Esophagus squamous epithelium (tissue), 5 donors: ENCODE measurements at regions not wholly inside any gene's neighbourhood (a gene's known extent, or its start where the extent isn't known, plus 50 kb on each side); places are given as distances from the start of the nearest gene placed in this dataset.
A peak's percentile ranks its signal among the peaks of the same experiment; 100 is the strongest.
"Not testable (repeated sequence)": the region's sequence is repeated elsewhere in the genome, so short reads cannot be mapped to it uniquely, and the experiment has no call there.

ENCODE experiments used
- DNase-seq: peaks from one replicate; lab custom pipeline; 2025; lab: John Stamatoyannopoulos, UW
- H3K27ac ChIP-seq, 4 donors: fragments of 200-600 bp; sonication (generic); one replicate each; pipeline ENCODE4 v1.5.1; 2016 to 2019; ENCODE audit warnings: mild to moderate bottlenecking in 1 of 4
- H3K27me3 ChIP-seq, 4 donors: fragments of 200-600 bp; sonication (generic); 1 replicate in 3 of 4; 2 replicates in 1 of 4; pipeline versions ENCODE4 v1.5.1 to v1.6.0; 2017 to 2021; ENCODE audit warnings: antibody characterized with exemption in 1 of 4
- H3K36me3 ChIP-seq, 3 donors: fragments of 200-600 bp; sonication (generic); one replicate each; pipeline ENCODE4 v1.5.1; 2016 to 2019
- H3K4me1 ChIP-seq, 3 donors: fragments of 200-600 bp; sonication (generic); one replicate each; pipeline ENCODE4 v1.5.1; 2017 to 2019
- H3K4me3 ChIP-seq, 4 donors: fragments of 200-600 bp; sonication (generic); 1 replicate in 3 of 4; 2 replicates in 1 of 4; pipeline ENCODE4 v1.5.1; 2016 to 2019; ENCODE audit warnings: mild to moderate bottlenecking in 2 of 4, moderate library complexity in 1 of 4
- H3K9me3 ChIP-seq, 3 donors: fragments of 200-600 bp; sonication (generic); one replicate each; pipeline ENCODE4 v1.5.1; 2016 to 2019
- POLR2A ChIP-seq, 4 donors: fragments of 450-650 bp; IDR thresholded peaks; one replicate each; pipeline ENCODE4 v1.6.1; 2017; ENCODE audit warnings: antibody characterized with exemption in 4 of 4, mild to moderate bottlenecking in 4 of 4, moderate library complexity in 3 of 4
- WGBS, 2 donors: methylation state at CpG; one replicate each; pipeline ENCODE4 v1.1.5; 2018; 5-methylcytosine and 5-hydroxymethylcytosine counted together
- intact Hi-C: fragments of 100-400 bp; cut with DNase I; formaldehyde crosslinking; loops from one replicate; pipeline ENCODE4 v1.15.0; 2022
- TF ChIP-seq, protein P1 (sequence below), 6 experiments: fragments of 450-650 bp in 4 of 6; fragments of 200-600 bp in 2 of 6; sonication (generic) in 2 of 6; IDR thresholded peaks; one replicate each; pipeline ENCODE4 v1.5.1; 2016 to 2019; ENCODE audit warnings: antibody characterized with exemption in 6 of 6, mild to moderate bottlenecking in 4 of 6, moderate library complexity in 4 of 6
- donor health status: DM: yes; HTN: yes; CAD: no.

DNA sequence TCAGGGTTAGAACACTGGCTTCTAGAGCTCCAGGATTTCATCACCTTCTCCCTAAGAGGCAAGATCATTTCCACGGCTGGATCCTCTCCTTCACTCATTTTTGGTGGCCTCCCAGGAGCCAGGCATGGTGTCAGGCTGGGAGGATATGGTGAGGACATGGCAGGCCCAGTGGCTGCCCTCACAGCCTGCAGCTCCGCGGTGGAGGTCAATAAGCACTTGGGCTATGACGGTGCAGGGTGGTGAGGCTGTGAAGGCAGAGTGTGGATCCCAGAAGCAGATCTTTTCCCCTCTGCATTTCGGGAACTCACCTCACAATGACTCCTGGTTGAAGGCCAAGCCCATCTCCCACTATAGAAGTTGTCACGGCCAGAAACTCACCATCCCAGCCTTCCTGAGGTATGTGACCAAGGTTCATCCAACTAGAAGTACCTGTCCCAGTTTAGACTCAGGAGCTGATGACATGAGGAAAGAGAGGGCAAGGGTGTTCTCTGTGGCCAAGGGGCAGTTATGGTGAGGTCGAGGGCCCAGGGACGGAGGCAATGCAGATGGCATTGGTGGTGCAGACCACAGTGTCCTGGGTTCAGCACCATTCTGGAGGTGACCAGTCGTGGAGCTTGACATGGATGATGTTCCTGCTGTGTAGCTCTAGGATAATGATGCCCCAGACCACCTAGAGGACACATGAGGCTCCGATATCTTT is 100.1 kb upstream of the SMAD3 start:
- H3K4me1 ChIP-seq, result peaks cover 0 to 9% (median 0%) of the 10 kb centered on the region in 3 donors
- WGBS, 2 donors, result 88 to 91% methylated on average over 6 to 8 of the region's 10 CpGs
- no peaks in the 10 kb centered on the region for H3K27me3 ChIP-seq
- intact Hi-C loops, result no loop called here
- H3K27ac ChIP-seq, result no peak overlapping the region
- no peaks in the 10 kb centered on the region for H3K36me3 ChIP-seq
- DNase-seq, result no peak
- TF ChIP-seq, protein P1, sequence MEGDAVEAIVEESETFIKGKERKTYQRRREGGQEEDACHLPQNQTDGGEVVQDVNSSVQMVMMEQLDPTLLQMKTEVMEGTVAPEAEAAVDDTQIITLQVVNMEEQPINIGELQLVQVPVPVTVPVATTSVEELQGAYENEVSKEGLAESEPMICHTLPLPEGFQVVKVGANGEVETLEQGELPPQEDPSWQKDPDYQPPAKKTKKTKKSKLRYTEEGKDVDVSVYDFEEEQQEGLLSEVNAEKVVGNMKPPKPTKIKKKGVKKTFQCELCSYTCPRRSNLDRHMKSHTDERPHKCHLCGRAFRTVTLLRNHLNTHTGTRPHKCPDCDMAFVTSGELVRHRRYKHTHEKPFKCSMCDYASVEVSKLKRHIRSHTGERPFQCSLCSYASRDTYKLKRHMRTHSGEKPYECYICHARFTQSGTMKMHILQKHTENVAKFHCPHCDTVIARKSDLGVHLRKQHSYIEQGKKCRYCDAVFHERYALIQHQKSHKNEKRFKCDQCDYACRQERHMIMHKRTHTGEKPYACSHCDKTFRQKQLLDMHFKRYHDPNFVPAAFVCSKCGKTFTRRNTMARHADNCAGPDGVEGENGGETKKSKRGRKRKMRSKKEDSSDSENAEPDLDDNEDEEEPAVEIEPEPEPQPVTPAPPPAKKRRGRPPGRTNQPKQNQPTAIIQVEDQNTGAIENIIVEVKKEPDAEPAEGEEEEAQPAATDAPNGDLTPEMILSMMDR (IDR thresholded peaks at IDR 0.05), result no peak
- no peak for TF ChIP-seq POLR2A (IDR thresholded peaks at IDR 0.05)
- H3K4me3 ChIP-seq, result no peak overlapping the region
- no peaks in the 10 kb centered on the region for H3K9me3 ChIP-seq

GRCh38 chr15:66966256-66966655 is 99.1 kb upstream of the SMAD3 start:
- H3K4me3 ChIP-seq, result no peak overlapping the region
- intact Hi-C loops, result no loop called here
- 69 to 71% methylated on average over 2 of the region's 2 CpGs for WGBS, 2 donors
- no peaks in the 10 kb centered on the region for H3K36me3 ChIP-seq
- peaks cover 0 to 9% (median 0%) of the 10 kb centered on the region in 3 donors for H3K4me1 ChIP-seq
- TF ChIP-seq, protein P1 (IDR thresholded peaks at IDR 0.05), result peak in 3 of 6 experiments; percentile 17 to 46 (median 33)
- no peak for TF ChIP-seq POLR2A (IDR thresholded peaks at IDR 0.05)
- no peak overlapping the region for H3K27ac ChIP-seq
- no peaks in the 10 kb centered on the region for H3K9me3 ChIP-seq
- no peak for DNase-seq
- H3K27me3 ChIP-seq, result no peaks in the 10 kb centered on the region

GRCh38 chr15:66968806-66969596 is 96.4 kb upstream of the SMAD3 start:
- H3K4me1 ChIP-seq, result peaks cover 0 to 2% (median 0%) of the 10 kb centered on the region in 3 donors
- no peaks in the 10 kb centered on the region for H3K27me3 ChIP-seq
- intact Hi-C loops, result no loop called here
- no peaks in the 10 kb centered on the region for H3K9me3 ChIP-seq
- no peak for DNase-seq
- WGBS, 2 donors, result 84 to 91% methylated on average over 9 to 10 of the region's 10 CpGs
- H3K4me3 ChIP-seq, result no peak overlapping the region
- H3K27ac ChIP-seq, result no peak overlapping the region
- no peaks in the 10 kb centered on the region for H3K36me3 ChIP-seq
- TF ChIP-seq POLR2A (IDR thresholded peaks at IDR 0.05), result no peak
- TF ChIP-seq, protein P1 (IDR thresholded peaks at IDR 0.05), result no peak

DNA sequence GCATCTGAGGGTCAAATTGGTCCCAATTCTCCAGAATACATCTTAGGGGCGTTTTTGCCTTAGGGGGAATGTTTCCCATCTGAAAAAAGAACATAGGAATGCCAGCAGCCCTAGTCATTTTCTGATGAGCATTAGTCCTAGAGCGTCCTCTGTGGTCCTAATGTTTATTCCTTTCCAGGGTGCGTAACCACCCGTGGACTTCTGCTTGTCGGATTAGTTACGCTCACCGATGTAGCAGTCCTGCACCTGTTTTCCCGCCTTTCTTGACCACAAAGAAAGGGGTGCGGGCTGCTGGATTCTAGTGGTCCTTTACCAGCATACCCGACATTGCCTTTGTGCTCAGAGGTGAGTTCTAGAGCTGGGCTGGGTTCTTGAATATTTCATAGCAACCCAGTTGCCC is 91.3 kb upstream of the SMAD3 start:
- H3K36me3 ChIP-seq, intact Hi-C loops, H3K27me3 ChIP-seq, H3K4me3 ChIP-seq, H3K9me3 ChIP-seq, H3K27ac ChIP-seq, DNase-seq, H3K4me1 ChIP-seq: not testable (repeated sequence)
- WGBS, 2 donors, result 89 to 91% methylated on average over 10 of the region's 10 CpGs

- H3K27me3 ChIP-seq, H3K9me3 ChIP-seq, H3K4me3 ChIP-seq, H3K27ac ChIP-seq, DNase-seq, intact Hi-C loops, H3K36me3 ChIP-seq, H3K4me1 ChIP-seq: not testable (repeated sequence)
- WGBS, 2 donors, result 90 to 92% methylated on average over 10 to 11 of the region's 18 CpGs
Observed at GRCh38 chr15:66976106-66976640, 89.2 kb upstream of the SMAD3 start.

- H3K4me1 ChIP-seq, H3K36me3 ChIP-seq, H3K27me3 ChIP-seq, H3K27ac ChIP-seq, intact Hi-C loops, DNase-seq, H3K9me3 ChIP-seq, H3K4me3 ChIP-seq: not testable (repeated sequence)
- 60 to 63% methylated on average over 3 of the region's 3 CpGs for WGBS, 2 donors
Observed at GRCh38 chr15:66980326-66980725, 85.1 kb upstream of the SMAD3 start.
